ENCODE measurements at regions not wholly inside any gene's neighbourhood (a gene's known extent, or its start where the extent isn't known, plus 50 kb on each side); places are given as distances from the start of the nearest gene placed in this dataset.

- TF ChIP-seq CTCF (IDR thresholded peaks at IDR 0.05; ENCODE audit: low read depth, low read length, poor library complexity, severe bottlenecking) (no peak), EZH2phosphoT487 (IDR thresholded peaks at IDR 0.05; ENCODE audit: borderline replicate concordance, low read length) (no peak)
These were observed 88.9 kb upstream of the CRIM1 start for GRCh38 chr2:36266536-36267121.
